ENCODE measurements at regions not wholly inside any gene's neighbourhood (a gene's known extent, or its start where the extent isn't known, plus 50 kb on each side); places are given as distances from the start of the nearest gene placed in this dataset.
"Not testable (repeated sequence)": the region's sequence is repeated elsewhere in the genome, so short reads cannot be mapped to it uniquely, and the experiment has no call there.

GRCh38 chrX:152507168-152507567 lies 56.1 kb upstream of the GABRA3 start:
- ATAC-seq = not testable (repeated sequence)

- no peak for ATAC-seq
These were observed 69.5 kb upstream of the GABRA3 start for GRCh38 chrX:152520653-152521052.

- ATAC-seq = no peak
These were observed 77.1 kb upstream of the GABRA3 start for GRCh38 chrX:152528193-152528592.

GRCh38 chrX:152530967-152531366 lies 79.9 kb upstream of the GABRA3 start:
- no peak for ATAC-seq

GRCh38 chrX:152537373-152537772 lies 86.3 kb upstream of the GABRA3 start:
- no peak for ATAC-seq

GRCh38 chrX:152573866-152574265 lies 63.8 kb upstream of the GABRQ start:
- ATAC-seq = no peak

- ATAC-seq = peak; percentile 90
These were observed 62.4 kb upstream of the GABRQ start for GRCh38 chrX:152575331-152575730.

GRCh38 chrX:152587523-152587922 lies 50.2 kb upstream of the GABRQ start:
- not testable (repeated sequence) for ATAC-seq
